Fibroblast of lung (primary cell): ENCODE measurements at regions not wholly inside any gene's neighbourhood (a gene's known extent, or its start where the extent isn't known, plus 50 kb on each side); places are given as distances from the start of the nearest gene placed in this dataset.

ENCODE experiments used
- DNase-seq, 2 donors: peaks; one replicate each; pipeline versions ENCODE4 v3.0.0 to v3.0.0-alpha.2; 2010; ENCODE audit warnings: low read depth in 2 of 2
- H2AFZ ChIP-seq: 2 replicates; pipeline ENCODE4 v1.5.1; 2012; ENCODE audit warnings: low read length, control low read depth, inconsistent platforms
- H3K27ac ChIP-seq: 2 replicates; pipeline ENCODE4 v1.5.1; 2011; ENCODE audit warnings: low read length, control low read depth; ENCODE audit not compliant: insufficient read depth
- H3K27me3 ChIP-seq: 2 replicates; pipeline ENCODE4 v1.5.1; 2011; ENCODE audit warnings: mild to moderate bottlenecking, low read length; ENCODE audit not compliant: control insufficient read depth, insufficient read depth
- H3K36me3 ChIP-seq: 2 replicates; pipeline ENCODE4 v1.5.1; 2011; ENCODE audit warnings: low read length; ENCODE audit not compliant: control insufficient read depth, insufficient read depth
- H3K4me1 ChIP-seq: 2 replicates; pipeline ENCODE4 v1.5.1; 2011; ENCODE audit warnings: low read length; ENCODE audit not compliant: control insufficient read depth, insufficient read depth; ENCODE audit errors: extremely low read depth
- H3K4me2 ChIP-seq: 2 replicates; pipeline ENCODE4 v1.5.1; 2011; ENCODE audit warnings: low read length, control low read depth; ENCODE audit not compliant: insufficient read depth; ENCODE audit errors: extremely low read depth
- H3K4me3 ChIP-seq, 4 experiments: fragments of 200-600 bp in 1 of 4; sonication (generic) in 1 of 4; replicated peaks in 1 of 4; 2 replicates each; pipeline ENCODE4 v1.5.1; 2011 to 2016; ENCODE audit warnings: low read length in 4 of 4, low read depth in 3 of 4, mild to moderate bottlenecking in 3 of 4, control low read depth in 2 of 4, inconsistent platforms in 1 of 4, mixed read lengths in 1 of 4; ENCODE audit not compliant: insufficient read depth in 1 of 4; ENCODE audit errors: control extremely low read depth in 1 of 4
- H3K79me2 ChIP-seq: 2 replicates; pipeline ENCODE4 v1.5.1; 2012; ENCODE audit warnings: mild to moderate bottlenecking, low read length, inconsistent platforms; ENCODE audit not compliant: control insufficient read depth, insufficient read depth
- H3K9ac ChIP-seq: 2 replicates; pipeline ENCODE4 v1.5.1; 2011; ENCODE audit warnings: mild to moderate bottlenecking, low read length, control low read depth; ENCODE audit not compliant: insufficient read depth
- H3K9me3 ChIP-seq: 2 replicates; pipeline ENCODE4 v1.5.1; 2012; ENCODE audit warnings: low read depth, low read length; ENCODE audit not compliant: control insufficient read depth, insufficient read depth
- H4K20me1 ChIP-seq: 2 replicates; pipeline ENCODE4 v1.5.1; 2011; ENCODE audit warnings: low read length; ENCODE audit not compliant: control insufficient read depth, insufficient read depth; ENCODE audit errors: extremely low read depth
- EZH2 ChIP-seq: IDR thresholded peaks from 2 replicates; pipeline ENCODE4 v1.5.1; 2012; ENCODE audit warnings: low read length, control low read depth, mild to moderate bottlenecking; ENCODE audit errors: missing control alignments
- TF ChIP-seq, protein P1 (sequence below), 2 donors: IDR thresholded peaks in 1 of 2; conservative IDR thresholded peaks in 1 of 2; 1 replicate in 1 of 2; 2 replicates in 1 of 2; pipeline ENCODE4 v1.5.1; 2011 to 2012; ENCODE audit warnings: low read length in 2 of 2, control low read depth in 1 of 2, inconsistent platforms in 1 of 2, low read depth in 1 of 2, mild to moderate bottlenecking in 1 of 2

DNA sequence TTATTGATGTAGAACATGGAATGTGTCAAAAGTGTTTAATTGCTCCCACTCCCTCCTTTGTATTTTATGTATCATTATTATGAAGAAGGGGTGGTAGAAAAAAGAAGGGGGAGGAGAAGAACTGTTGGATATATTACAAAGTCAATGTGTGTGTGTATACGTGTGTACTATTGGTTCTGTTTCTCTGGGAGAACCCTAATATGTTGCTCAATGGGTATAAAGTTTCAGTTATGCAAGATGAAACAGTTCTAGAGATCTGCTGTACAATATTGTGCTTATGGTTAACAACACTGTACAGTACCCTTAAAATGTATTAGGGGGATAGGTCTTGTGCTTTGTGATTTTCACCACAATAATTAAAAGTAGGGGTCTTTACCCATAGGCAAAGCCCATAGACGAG lies 58.1 kb upstream of the ZC3H15 start:
- no peaks in the 10 kb centered on the region for H3K79me2 ChIP-seq
- no peak overlapping the region for H3K4me2 ChIP-seq
- H3K27me3 ChIP-seq, result no peaks in the 10 kb centered on the region
- peak in 1 of 2 donors; percentile 35 for DNase-seq
- H3K9me3 ChIP-seq, result no peaks in the 10 kb centered on the region
- H4K20me1 ChIP-seq, result no peaks in the 10 kb centered on the region
- no peaks in the 10 kb centered on the region for H3K4me1 ChIP-seq
- TF ChIP-seq EZH2, result no peak
- TF ChIP-seq, protein P1, sequence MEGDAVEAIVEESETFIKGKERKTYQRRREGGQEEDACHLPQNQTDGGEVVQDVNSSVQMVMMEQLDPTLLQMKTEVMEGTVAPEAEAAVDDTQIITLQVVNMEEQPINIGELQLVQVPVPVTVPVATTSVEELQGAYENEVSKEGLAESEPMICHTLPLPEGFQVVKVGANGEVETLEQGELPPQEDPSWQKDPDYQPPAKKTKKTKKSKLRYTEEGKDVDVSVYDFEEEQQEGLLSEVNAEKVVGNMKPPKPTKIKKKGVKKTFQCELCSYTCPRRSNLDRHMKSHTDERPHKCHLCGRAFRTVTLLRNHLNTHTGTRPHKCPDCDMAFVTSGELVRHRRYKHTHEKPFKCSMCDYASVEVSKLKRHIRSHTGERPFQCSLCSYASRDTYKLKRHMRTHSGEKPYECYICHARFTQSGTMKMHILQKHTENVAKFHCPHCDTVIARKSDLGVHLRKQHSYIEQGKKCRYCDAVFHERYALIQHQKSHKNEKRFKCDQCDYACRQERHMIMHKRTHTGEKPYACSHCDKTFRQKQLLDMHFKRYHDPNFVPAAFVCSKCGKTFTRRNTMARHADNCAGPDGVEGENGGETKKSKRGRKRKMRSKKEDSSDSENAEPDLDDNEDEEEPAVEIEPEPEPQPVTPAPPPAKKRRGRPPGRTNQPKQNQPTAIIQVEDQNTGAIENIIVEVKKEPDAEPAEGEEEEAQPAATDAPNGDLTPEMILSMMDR (conservative IDR thresholded peaks at IDR 0.05 in 1 of 2, IDR thresholded peaks at IDR 0.05 in 1 of 2; ENCODE audit: low read depth in 1 of 2, low read length in 2 of 2), result no peak
- H3K9ac ChIP-seq, result no peak overlapping the region
- H3K36me3 ChIP-seq, result no peaks in the 10 kb centered on the region
- H3K4me3 ChIP-seq, result no peak overlapping the region
- H2AFZ ChIP-seq, result no peak overlapping the region
- no peak overlapping the region for H3K27ac ChIP-seq

DNA sequence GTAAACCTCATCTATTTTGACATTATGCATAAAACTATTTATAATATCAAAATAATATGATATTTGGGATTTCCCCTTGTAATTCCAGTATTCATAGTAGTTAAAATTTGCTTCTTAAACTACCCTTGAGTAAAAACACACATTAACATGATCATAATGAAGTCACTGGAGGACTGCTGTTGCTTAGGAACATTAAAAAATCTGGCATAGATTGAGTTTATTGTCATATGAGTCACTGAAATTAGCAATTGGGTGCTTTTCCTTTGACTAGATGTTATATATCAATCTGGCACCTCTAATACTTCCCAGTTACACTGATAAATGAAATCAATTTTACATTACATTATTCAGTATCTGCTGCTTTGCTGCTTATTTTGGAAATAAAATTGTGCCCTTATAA lies 57.0 kb upstream of the ZC3H15 start:
- Histone ChIP-seq H3K4me3 (no peak overlapping the region), H3K9me3 (no peaks in the 10 kb centered on the region), H3K27ac (no peak overlapping the region), H3K36me3 (no peaks in the 10 kb centered on the region), H3K9ac (no peak overlapping the region), H3K79me2 (no peaks in the 10 kb centered on the region), H3K4me2 (no peak overlapping the region), H3K4me1 (no peaks in the 10 kb centered on the region), H4K20me1 (no peaks in the 10 kb centered on the region), H2AFZ (no peak overlapping the region), H3K27me3 (no peaks in the 10 kb centered on the region)
- TF ChIP-seq, protein P1 (conservative IDR thresholded peaks at IDR 0.05 in 1 of 2, IDR thresholded peaks at IDR 0.05 in 1 of 2; ENCODE audit: low read depth in 1 of 2, low read length in 2 of 2), result no peak
- no peak for TF ChIP-seq EZH2
- DNase-seq, result peak; percentile 11 to 21

DNA sequence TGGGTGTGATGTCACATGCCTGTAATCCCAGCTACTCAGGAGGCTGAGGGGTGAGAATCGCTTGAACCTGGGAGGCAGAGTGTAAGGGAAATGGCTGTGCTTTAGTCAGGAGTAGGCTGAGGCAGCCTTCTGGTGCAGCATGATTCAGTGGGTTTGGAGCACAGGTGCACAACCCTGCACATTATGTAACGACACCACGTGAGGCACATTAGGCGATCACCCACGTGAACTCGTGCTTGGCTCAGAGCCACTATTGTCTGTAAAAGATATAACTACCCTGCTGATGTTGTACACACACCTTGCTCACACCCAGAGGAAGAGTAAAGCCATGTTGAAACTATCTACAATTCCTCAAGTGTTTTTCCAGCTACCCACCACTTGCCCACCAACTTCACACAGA lies 54.8 kb upstream of the ZC3H15 start:
- Histone ChIP-seq H3K9me3 (no peaks in the 10 kb centered on the region), H3K4me3 (no peak overlapping the region), H3K4me2 (no peak overlapping the region), H3K27me3 (no peaks in the 10 kb centered on the region), H3K27ac (no peak overlapping the region), H2AFZ (no peak overlapping the region), H3K4me1 (no peaks in the 10 kb centered on the region), H3K36me3 (no peaks in the 10 kb centered on the region), H3K79me2 (no peaks in the 10 kb centered on the region), H4K20me1 (no peaks in the 10 kb centered on the region), H3K9ac (no peak overlapping the region)
- no peak for DNase-seq
- TF ChIP-seq, protein P1 (conservative IDR thresholded peaks at IDR 0.05 in 1 of 2, IDR thresholded peaks at IDR 0.05 in 1 of 2; ENCODE audit: low read depth in 1 of 2, low read length in 2 of 2), result no peak
- TF ChIP-seq EZH2, result no peak
